ENCODE measurements at regions not wholly inside any gene's neighbourhood (a gene's known extent, or its start where the extent isn't known, plus 50 kb on each side); places are given as distances from the start of the nearest gene placed in this dataset.

GRCh38 chr3:159832024-159832423 lies 156.6 kb upstream of the IL12A start:
- no peaks in the 10 kb centered on the region for H3K9me2 ChIP-seq (ENCODE audit: insufficient read depth)

More at GRCh38 chr3:159832024-159832423, 156.6 kb upstream of the IL12A start:
- DNase-seq (ENCODE audit: low read depth, low spot score) (no peak), ATAC-seq (no peak)
- no peak overlapping the region for H3K9ac ChIP-seq (ENCODE audit: low read length)
- ChIA-PET CTCF (no interaction called here), RAD21 (ENCODE audit: low non-redundant PET in 1 of 2, low total read pairs in 2 of 2, uncharacterized antibody in 2 of 2, unreplicated experiment in 2 of 2) (no interaction called here), POLR2A (no interaction called here)
- no peaks in the 10 kb centered on the region for H3K27me3 ChIP-seq (ENCODE audit: insufficient read depth, low read length)
- BruUV-seq (replicated peaks) = no TSS peak
- H2AFZ ChIP-seq (ENCODE audit: low read depth, low read length, poor library complexity, severe bottlenecking) = no peak overlapping the region
- no peaks in the 10 kb centered on the region for H4K20me1 ChIP-seq (ENCODE audit: insufficient read depth)
- no peak overlapping the region for H3K27ac ChIP-seq (ENCODE audit: low read depth, low read length)
- H3K36me3 ChIP-seq (ENCODE audit: control insufficient read depth in 1 of 2, insufficient read depth in 2 of 2, low read length in 2 of 2) = no peaks in the 10 kb centered on the region
- H3K4me2 ChIP-seq (ENCODE audit: low read length) = no peak overlapping the region
- intact Hi-C loops (cut with micrococcal nuclease) = no loop called here
- no peaks in the 10 kb centered on the region for H3K79me2 ChIP-seq (ENCODE audit: insufficient read depth, low read length)
- TF ChIP-seq SP1 (IDR thresholded peaks at IDR 0.05; ENCODE audit: low read depth) (no peak), ELF1 (IDR thresholded peaks at IDR 0.05; ENCODE audit: borderline replicate concordance, low read depth) (no peak), ZBTB33 (IDR thresholded peaks at IDR 0.05; ENCODE audit: extremely low read depth, insufficient replicate concordance, low read length) (no peak), EGR1 (IDR thresholded peaks at IDR 0.05; ENCODE audit: low read depth) (no peak), FOSL1 (IDR thresholded peaks at IDR 0.05; ENCODE audit: low read depth) (no peak), ZFX (IDR thresholded peaks at IDR 0.05) (no peak), TCF7L2 (IDR thresholded peaks at IDR 0.05; ENCODE audit: borderline replicate concordance, extremely low read depth, insufficient read depth, insufficient read length) (no peak), EZH2phosphoT487 (IDR thresholded peaks at IDR 0.05; ENCODE audit: borderline replicate concordance) (no peak), EZH2 (IDR thresholded peaks at IDR 0.05) (no peak), MAX (IDR thresholded peaks at IDR 0.05) (no peak), CEBPB (IDR thresholded peaks at IDR 0.05; ENCODE audit: low read depth) (no peak), ATF3 (IDR thresholded peaks at IDR 0.05) (no peak), CBX3 (IDR thresholded peaks at IDR 0.05; ENCODE audit: low read depth) (no peak), CTCF (IDR thresholded peaks at IDR 0.05 in 2 of 3, conservative IDR thresholded peaks at IDR 0.05 in 1 of 3; ENCODE audit: borderline replicate concordance in 1 of 3, insufficient read depth in 1 of 3, low read depth in 2 of 3, low read length in 2 of 3) (no peak)
- peaks cover 23 to 26% of the 10 kb centered on the region in 2 experiments for H3K4me1 ChIP-seq (ENCODE audit: control insufficient read depth in 1 of 2, insufficient read depth in 2 of 2, low read length in 2 of 2)
- H3K4me3 ChIP-seq (replicated peaks in 1 of 2; ENCODE audit: low read depth in 1 of 2, low read length in 2 of 2) = no peak overlapping the region
- H3K9me3 ChIP-seq (ENCODE audit: control insufficient read depth in 1 of 2, insufficient read depth in 1 of 2, low read depth in 1 of 2, low read length in 2 of 2) = no peaks in the 10 kb centered on the region

All from HCT116 (cell line).